ENCODE measurements at regions not wholly inside any gene's neighbourhood (a gene's known extent, or its start where the extent isn't known, plus 50 kb on each side); places are given as distances from the start of the nearest gene placed in this dataset.
"Not testable (repeated sequence)": the region's sequence is repeated elsewhere in the genome, so short reads cannot be mapped to it uniquely, and the experiment has no call there.

DNA sequence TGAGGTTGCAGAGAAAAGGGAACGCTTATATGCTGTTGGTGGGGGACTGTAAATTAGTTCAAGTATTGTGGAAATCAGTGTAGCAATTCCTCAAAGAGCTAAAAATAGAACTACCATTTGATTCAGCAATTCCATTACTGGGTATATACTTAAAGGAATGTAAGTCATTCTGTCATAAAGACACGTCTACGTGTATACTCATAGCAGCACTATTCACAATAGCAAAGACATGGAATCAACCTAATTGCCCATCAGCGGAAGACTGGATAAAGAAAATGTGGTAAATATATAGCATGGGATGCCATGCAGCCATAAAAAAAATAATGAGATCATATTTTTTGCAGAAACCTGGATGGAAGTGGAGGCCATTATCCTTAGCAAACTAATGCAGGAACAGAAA is 100.0 kb upstream of the NPSR1 start:
- Histone ChIP-seq H3K36me3 (no peaks in the 10 kb centered on the region), H3K4me1 (no peaks in the 10 kb centered on the region), H3K27ac (no peak overlapping the region), H3K27me3 (no peaks in the 10 kb centered on the region), H3K9me3 (replicated peaks) (no peaks in the 10 kb centered on the region), H3K4me3 (no peak overlapping the region)
- DNase-seq, result no peak

DNA sequence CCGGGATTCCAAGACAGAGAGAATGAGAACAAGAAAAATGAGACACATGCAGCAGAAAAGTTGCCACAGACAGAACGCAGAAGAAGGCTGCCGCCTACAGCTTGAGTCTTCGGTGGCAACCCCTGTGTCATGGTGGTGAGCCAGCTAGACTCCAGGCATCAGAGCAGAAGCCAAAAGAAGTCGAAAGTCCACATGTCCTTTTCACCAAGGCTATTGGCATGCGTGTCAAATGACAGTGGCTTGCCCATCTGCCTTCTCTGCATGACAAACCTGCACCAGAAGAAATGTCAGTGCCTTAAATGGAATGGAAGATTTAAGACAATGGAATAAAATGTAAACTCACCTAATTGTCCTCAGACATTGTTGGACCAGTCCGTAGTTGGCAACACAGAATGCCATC is 93.9 kb upstream of the NPSR1 start:
- no peak overlapping the region for H3K27ac ChIP-seq
- no peaks in the 10 kb centered on the region for H3K36me3 ChIP-seq
- H3K4me1 ChIP-seq, result no peaks in the 10 kb centered on the region
- no peak overlapping the region for H3K4me3 ChIP-seq
- H3K9me3 ChIP-seq (replicated peaks), result no peaks in the 10 kb centered on the region
- no peak for DNase-seq
- peaks cover 4% of the 10 kb centered on the region; the same call in 1 of the 2 replicates for H3K27me3 ChIP-seq

DNA sequence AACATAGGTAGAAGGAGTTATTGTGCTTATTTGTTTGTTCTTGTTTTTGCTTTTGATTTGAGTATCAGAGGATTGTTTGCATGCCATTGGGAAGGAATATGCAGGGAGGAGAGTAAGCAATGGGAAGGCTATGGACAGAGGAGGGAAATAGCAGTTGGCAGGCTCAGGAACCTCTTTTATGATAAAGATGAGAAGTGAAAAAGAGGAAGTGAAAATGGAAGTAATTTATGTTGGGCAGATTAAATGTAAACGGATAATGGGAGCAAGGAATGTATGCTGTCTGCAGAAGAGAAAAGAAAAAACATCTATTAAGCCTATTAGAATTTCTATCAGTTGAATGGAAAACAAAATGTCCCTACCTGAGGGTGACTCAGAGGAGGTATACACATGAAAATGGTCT is 90.1 kb upstream of the NPSR1 start:
- no peaks in the 10 kb centered on the region for H3K4me1 ChIP-seq
- H3K27ac ChIP-seq, result no peak overlapping the region
- no peaks in the 10 kb centered on the region for H3K9me3 ChIP-seq (replicated peaks)
- H3K27me3 ChIP-seq, result peaks cover 8% of the 10 kb centered on the region; the same call in 1 of the 2 replicates
- no peaks in the 10 kb centered on the region for H3K36me3 ChIP-seq
- no peak overlapping the region for H3K4me3 ChIP-seq
- no peak for DNase-seq

- Histone ChIP-seq H3K27me3 (peaks cover 8% of the 10 kb centered on the region), H3K4me1 (no peaks in the 10 kb centered on the region), H3K27ac (no peak overlapping the region), H3K9me3 (replicated peaks) (no peaks in the 10 kb centered on the region), H3K4me3 (no peak overlapping the region), H3K36me3 (no peaks in the 10 kb centered on the region)
- no peak for DNase-seq
Measured at GRCh38 chr7:34569975-34570699, 87.9 kb upstream of the NPSR1 start.

- Histone ChIP-seq H3K36me3 (no peaks in the 10 kb centered on the region), H3K27ac (no peak overlapping the region), H3K4me1 (no peaks in the 10 kb centered on the region), H3K27me3 (no peaks in the 10 kb centered on the region; the same call in 1 of the 2 replicates), H3K4me3 (no peak overlapping the region), H3K9me3 (replicated peaks) (no peaks in the 10 kb centered on the region)
- DNase-seq, result no peak
Measured at GRCh38 chr7:34575006-34575405, 83.0 kb upstream of the NPSR1 start.

GRCh38 chr7:34577934-34578333 is 80.1 kb upstream of the NPSR1 start:
- not testable (repeated sequence) for H3K27me3 ChIP-seq; H3K27ac ChIP-seq; H3K4me1 ChIP-seq; H3K9me3 ChIP-seq (replicated peaks); H3K4me3 ChIP-seq; H3K36me3 ChIP-seq; DNase-seq

- DNase-seq; H3K9me3 ChIP-seq (replicated peaks); H3K4me1 ChIP-seq; H3K36me3 ChIP-seq; H3K4me3 ChIP-seq; H3K27me3 ChIP-seq; H3K27ac ChIP-seq: not testable (repeated sequence)
Measured at GRCh38 chr7:34581698-34582097, 76.3 kb upstream of the NPSR1 start.

DNA sequence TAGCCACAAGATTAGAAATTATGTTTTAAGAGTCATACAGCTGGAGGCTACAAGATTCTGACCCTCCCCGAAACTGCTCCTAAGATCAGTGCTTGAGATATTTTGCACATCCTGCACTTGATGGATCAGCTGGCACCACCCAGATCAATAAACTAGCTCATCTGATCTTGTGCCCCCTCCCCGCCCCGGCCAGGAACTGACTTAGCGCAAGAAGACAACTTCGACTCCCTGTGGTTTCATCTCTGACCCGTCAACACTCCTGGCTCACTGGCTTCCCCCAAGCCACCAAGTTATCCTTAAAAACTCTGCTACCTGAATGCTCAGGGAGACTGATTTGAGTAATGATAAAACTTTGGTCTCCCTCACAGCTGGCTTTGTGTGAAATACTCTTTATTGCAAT is 73.5 kb upstream of the NPSR1 start:
- DNase-seq, result no peak
- Histone ChIP-seq H3K4me1 (no peaks in the 10 kb centered on the region), H3K4me3 (no peak overlapping the region), H3K36me3 (no peaks in the 10 kb centered on the region), H3K27me3 (no peaks in the 10 kb centered on the region), H3K27ac (no peak overlapping the region), H3K9me3 (replicated peaks) (no peaks in the 10 kb centered on the region)

- H3K36me3 ChIP-seq, result no peaks in the 10 kb centered on the region
- H3K4me1 ChIP-seq, result 0 out of 2 replicates have a peak, but pooled peaks cover 3% of the 10 kb centered on the region
- peaks cover 10% of the 10 kb centered on the region for H3K27me3 ChIP-seq
- H3K9me3 ChIP-seq (replicated peaks), result no peaks in the 10 kb centered on the region
- DNase-seq, result peak in 1 of 2 experiments; percentile 28
- no peak overlapping the region for H3K27ac ChIP-seq
- no peak overlapping the region for H3K4me3 ChIP-seq
Measured at GRCh38 chr7:34596887-34597286, 61.1 kb upstream of the NPSR1 start.

- no peak for DNase-seq
- Histone ChIP-seq H3K4me1 (0 out of 2 replicates have a peak, but pooled peaks cover 3% of the 10 kb centered on the region), H3K4me3 (no peak overlapping the region)
Measured at GRCh38 chr7:34603711-34604444, 54.1 kb upstream of the NPSR1 start.

More at GRCh38 chr7:34603711-34604444, 54.1 kb upstream of the NPSR1 start:
- Histone ChIP-seq H3K9me3 (replicated peaks) (no peaks in the 10 kb centered on the region), H3K27ac (no peak overlapping the region), H3K36me3 (no peaks in the 10 kb centered on the region), H3K27me3 (peaks cover 5% of the 10 kb centered on the region; the same call in 1 of the 2 replicates)
